SU-DHL-6 (cell line): ENCODE measurements at regions not wholly inside any gene's neighbourhood (a gene's known extent, or its start where the extent isn't known, plus 50 kb on each side); places are given as distances from the start of the nearest gene placed in this dataset.

Experiments used
- EZH2phosphoT487 ChIP-seq: fragments of 200-600 bp; sonication (generic), shearing (Covaris generic); conservative IDR thresholded peaks from 2 replicates; pipeline ENCODE4 v1.6.1; 2018; ENCODE audit warnings: mild to moderate bottlenecking, antibody characterized with exemption, low read length, moderate library complexity, mixed read lengths
- TF ChIP-seq, protein P1 (sequence below): fragments of 200-600 bp; sonication (generic); IDR thresholded peaks from one replicate; pipeline ENCODE4 v1.5.1; 2017; ENCODE audit warnings: antibody characterized with exemption, mild to moderate bottlenecking, low read length, moderate library complexity; ENCODE audit not compliant: insufficient read depth, poor library complexity, severe bottlenecking

- no peak for TF ChIP-seq EZH2phosphoT487
- TF ChIP-seq, protein P1, sequence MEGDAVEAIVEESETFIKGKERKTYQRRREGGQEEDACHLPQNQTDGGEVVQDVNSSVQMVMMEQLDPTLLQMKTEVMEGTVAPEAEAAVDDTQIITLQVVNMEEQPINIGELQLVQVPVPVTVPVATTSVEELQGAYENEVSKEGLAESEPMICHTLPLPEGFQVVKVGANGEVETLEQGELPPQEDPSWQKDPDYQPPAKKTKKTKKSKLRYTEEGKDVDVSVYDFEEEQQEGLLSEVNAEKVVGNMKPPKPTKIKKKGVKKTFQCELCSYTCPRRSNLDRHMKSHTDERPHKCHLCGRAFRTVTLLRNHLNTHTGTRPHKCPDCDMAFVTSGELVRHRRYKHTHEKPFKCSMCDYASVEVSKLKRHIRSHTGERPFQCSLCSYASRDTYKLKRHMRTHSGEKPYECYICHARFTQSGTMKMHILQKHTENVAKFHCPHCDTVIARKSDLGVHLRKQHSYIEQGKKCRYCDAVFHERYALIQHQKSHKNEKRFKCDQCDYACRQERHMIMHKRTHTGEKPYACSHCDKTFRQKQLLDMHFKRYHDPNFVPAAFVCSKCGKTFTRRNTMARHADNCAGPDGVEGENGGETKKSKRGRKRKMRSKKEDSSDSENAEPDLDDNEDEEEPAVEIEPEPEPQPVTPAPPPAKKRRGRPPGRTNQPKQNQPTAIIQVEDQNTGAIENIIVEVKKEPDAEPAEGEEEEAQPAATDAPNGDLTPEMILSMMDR = no peak
These were observed 623.5 kb downstream of the MATN1 start for GRCh38 chr1:30099587-30100523.
